Upper lobe of left lung (tissue), 6 donors: ENCODE measurements at regions not wholly inside any gene's neighbourhood (a gene's known extent, or its start where the extent isn't known, plus 50 kb on each side); places are given as distances from the start of the nearest gene placed in this dataset.

ENCODE experiments used
- ATAC-seq, 2 donors: fragments of 200-7000 bp; cut with Tn5 transposase; one replicate each; pipeline ENCODE4 v1.9.1; 2022; ENCODE audit warnings: mild to moderate bottlenecking in 2 of 2, moderate library complexity in 2 of 2; ENCODE audit not compliant: low FRiP score in 2 of 2
- DNase-seq, 2 donors: peaks; one replicate each; pipeline ENCODE4 v3.0.0-alpha.2; 2019 to 2020
- H3K27ac ChIP-seq, 4 donors: fragments of 200-600 bp; sonication (generic); one replicate each; pipeline ENCODE4 v1.5.1; 2016 to 2019
- H3K27me3 ChIP-seq, 4 donors: fragments of 200-600 bp; sonication (generic); one replicate each; pipeline ENCODE4 v1.5.1; 2017 to 2019
- H3K36me3 ChIP-seq, 4 donors: fragments of 200-600 bp; sonication (generic); one replicate each; pipeline ENCODE4 v1.5.1; 2016 to 2019
- H3K4me1 ChIP-seq, 4 donors: fragments of 200-600 bp; sonication (generic); one replicate each; pipeline ENCODE4 v1.5.1; 2018 to 2019
- H3K4me3 ChIP-seq, 4 donors: fragments of 200-600 bp; sonication (generic); one replicate each; pipeline ENCODE4 v1.5.1; 2017 to 2019; ENCODE audit warnings: mild to moderate bottlenecking in 2 of 4, moderate library complexity in 1 of 4
- H3K9me3 ChIP-seq, 4 donors: fragments of 200-600 bp; sonication (generic); one replicate each; pipeline ENCODE4 v1.5.1; 2018 to 2019
- EP300 ChIP-seq, 4 donors: sonication (generic); formaldehyde crosslinking; IDR thresholded peaks; one replicate each; pipeline ENCODE4 v1.5.1; 2017; ENCODE audit warnings: antibody characterized with exemption in 4 of 4, control low read depth in 2 of 4
- POLR2A ChIP-seq, 4 donors: fragments of 450-650 bp; IDR thresholded peaks; one replicate each; pipeline ENCODE4 v1.5.1; 2016 to 2017; ENCODE audit warnings: antibody characterized with exemption in 4 of 4, mild to moderate bottlenecking in 2 of 4
- POLR2AphosphoS5 ChIP-seq, 2 donors: sonication (generic); formaldehyde crosslinking; IDR thresholded peaks; one replicate each; pipeline ENCODE4 v1.5.1; 2017; ENCODE audit warnings: antibody characterized with exemption in 2 of 2
- WGBS, 2 donors: methylation state at CpG; one replicate each; pipeline ENCODE4 v1.1.5; 2017 to 2018; 5-methylcytosine and 5-hydroxymethylcytosine counted together
- TF ChIP-seq, protein P1 (sequence below), 6 experiments: fragments of 450-650 bp in 4 of 6; fragments of 200-600 bp in 2 of 6; sonication (generic) in 2 of 6; IDR thresholded peaks; one replicate each; pipeline ENCODE4 v1.5.1; 2016 to 2019; ENCODE audit warnings: antibody characterized with exemption in 6 of 6
- donor health status: DM: no; HTN: no; CAD: no; lungs with moderate emphysema.
- donor health status: DM: no; HTN: yes; CAD: no; lungs with severe emphysema.

DNA sequence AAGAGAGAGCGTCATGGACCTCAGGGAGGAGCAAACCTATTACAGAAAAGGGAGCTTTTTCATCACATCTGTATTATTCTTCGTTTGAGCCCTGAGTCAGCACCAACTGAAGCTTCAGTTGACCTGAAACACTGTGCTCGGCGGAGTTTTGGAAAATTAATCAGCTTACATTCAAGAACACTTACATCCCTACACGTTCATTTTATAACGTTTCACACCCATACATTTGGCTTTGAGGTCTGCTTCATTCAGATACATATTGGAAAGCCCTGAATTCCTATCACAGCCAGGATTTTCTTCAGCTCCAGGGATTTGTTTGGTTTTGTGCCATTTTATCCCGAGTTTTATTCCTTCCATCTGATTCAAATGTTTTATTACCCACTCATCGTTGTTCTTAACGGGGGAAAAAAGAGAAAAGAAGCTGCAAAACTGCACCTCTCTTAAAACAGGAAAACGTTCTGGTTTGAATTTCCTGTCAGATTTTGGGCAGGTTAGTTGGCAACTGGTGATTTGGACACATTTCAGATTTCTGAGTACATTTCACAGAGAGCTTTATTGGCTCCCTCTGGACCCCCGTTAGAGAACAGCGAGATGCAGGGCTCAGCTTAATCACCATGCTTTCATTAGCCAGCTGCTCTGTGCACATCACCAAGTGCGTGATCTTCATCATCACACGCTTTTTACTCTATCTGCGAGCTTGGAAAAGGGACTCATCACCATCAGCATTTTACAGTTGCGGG lies 88.8 kb downstream of the CDC42EP3 start:
- DNase-seq (no peak), ATAC-seq (no peak)
- Histone ChIP-seq H3K9me3 (no peaks in the 10 kb centered on the region), H3K4me1 (peaks cover 20 to 42% (median 37%) of the 10 kb centered on the region in 4 donors), H3K36me3 (no peaks in the 10 kb centered on the region), H3K27me3 (no peaks in the 10 kb centered on the region), H3K4me3 (no peak overlapping the region), H3K27ac (peak overlapping the region in 1 of 4 donors; percentile 7)
- TF ChIP-seq EP300 (IDR thresholded peaks at IDR 0.05): no peak
- no peak for TF ChIP-seq POLR2AphosphoS5 (IDR thresholded peaks at IDR 0.05)
- TF ChIP-seq, protein P1, sequence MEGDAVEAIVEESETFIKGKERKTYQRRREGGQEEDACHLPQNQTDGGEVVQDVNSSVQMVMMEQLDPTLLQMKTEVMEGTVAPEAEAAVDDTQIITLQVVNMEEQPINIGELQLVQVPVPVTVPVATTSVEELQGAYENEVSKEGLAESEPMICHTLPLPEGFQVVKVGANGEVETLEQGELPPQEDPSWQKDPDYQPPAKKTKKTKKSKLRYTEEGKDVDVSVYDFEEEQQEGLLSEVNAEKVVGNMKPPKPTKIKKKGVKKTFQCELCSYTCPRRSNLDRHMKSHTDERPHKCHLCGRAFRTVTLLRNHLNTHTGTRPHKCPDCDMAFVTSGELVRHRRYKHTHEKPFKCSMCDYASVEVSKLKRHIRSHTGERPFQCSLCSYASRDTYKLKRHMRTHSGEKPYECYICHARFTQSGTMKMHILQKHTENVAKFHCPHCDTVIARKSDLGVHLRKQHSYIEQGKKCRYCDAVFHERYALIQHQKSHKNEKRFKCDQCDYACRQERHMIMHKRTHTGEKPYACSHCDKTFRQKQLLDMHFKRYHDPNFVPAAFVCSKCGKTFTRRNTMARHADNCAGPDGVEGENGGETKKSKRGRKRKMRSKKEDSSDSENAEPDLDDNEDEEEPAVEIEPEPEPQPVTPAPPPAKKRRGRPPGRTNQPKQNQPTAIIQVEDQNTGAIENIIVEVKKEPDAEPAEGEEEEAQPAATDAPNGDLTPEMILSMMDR (IDR thresholded peaks at IDR 0.05): no peak
- no peak for TF ChIP-seq POLR2A (IDR thresholded peaks at IDR 0.05)
- 54 to 68% methylated on average over 16 of the region's 16 CpGs for WGBS, 2 donors

DNA sequence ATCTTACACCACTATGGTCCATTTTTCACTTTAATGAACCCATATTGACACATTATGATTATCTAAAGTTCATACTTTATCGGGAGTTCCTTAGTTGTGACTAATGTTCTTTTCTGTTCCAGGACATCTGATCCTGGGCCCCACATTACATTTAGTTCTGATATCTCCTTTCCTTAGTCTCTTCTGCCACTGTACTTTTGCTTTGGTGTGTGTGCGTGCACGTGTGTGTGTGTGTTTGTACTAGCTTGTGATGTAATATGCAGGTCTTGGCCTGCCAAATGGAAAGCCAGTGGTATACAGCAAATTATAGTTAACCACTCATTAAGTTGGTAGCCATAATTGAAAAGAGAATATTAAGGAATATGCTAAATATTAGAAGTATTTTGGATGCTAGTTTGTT lies 88.0 kb downstream of the CDC42EP3 start:
- H3K4me1 ChIP-seq: peaks cover 20 to 48% (median 42%) of the 10 kb centered on the region in 4 donors
- no peak for TF ChIP-seq EP300 (IDR thresholded peaks at IDR 0.05)
- TF ChIP-seq POLR2AphosphoS5 (IDR thresholded peaks at IDR 0.05): no peak
- TF ChIP-seq, protein P1 (IDR thresholded peaks at IDR 0.05): no peak
- no peak for TF ChIP-seq POLR2A (IDR thresholded peaks at IDR 0.05)
- H3K9me3 ChIP-seq: no peaks in the 10 kb centered on the region
- WGBS, 2 donors: 80 to 84% methylated on average over 3 of the region's 3 CpGs
- no peaks in the 10 kb centered on the region for H3K36me3 ChIP-seq
- H3K27me3 ChIP-seq: no peaks in the 10 kb centered on the region
- DNase-seq: no peak
- H3K27ac ChIP-seq: peak overlapping the region in 1 of 4 donors; percentile 7
- no peak overlapping the region for H3K4me3 ChIP-seq
- no peak for ATAC-seq

DNA sequence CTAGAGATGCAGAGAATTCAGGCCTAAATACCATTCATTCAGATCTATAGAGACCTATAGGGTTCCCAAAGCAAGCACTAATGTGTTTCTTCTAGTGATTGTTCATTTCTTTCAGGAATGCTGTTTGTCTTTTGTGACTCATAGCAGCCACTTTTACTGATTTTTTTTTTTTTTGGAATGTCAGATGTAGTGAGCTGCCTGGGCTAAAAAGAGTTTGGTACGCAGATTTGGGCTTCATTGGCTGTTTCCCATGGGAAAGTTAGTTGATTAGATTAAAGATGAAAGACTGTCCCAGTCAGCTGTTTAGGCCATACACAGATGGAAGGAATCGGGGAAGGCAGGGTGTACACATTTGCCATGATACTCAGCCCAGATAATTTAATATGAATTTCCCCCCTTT lies 87.6 kb downstream of the CDC42EP3 start:
- Histone ChIP-seq H3K27me3 (no peaks in the 10 kb centered on the region), H3K36me3 (no peaks in the 10 kb centered on the region), H3K4me1 (peaks cover 20 to 52% (median 43%) of the 10 kb centered on the region in 4 donors), H3K9me3 (no peaks in the 10 kb centered on the region), H3K4me3 (no peak overlapping the region), H3K27ac (peak overlapping the region in 2 of 4 donors; percentile 49 to 60)
- ATAC-seq (no peak), DNase-seq (no peak)
- no peak for TF ChIP-seq EP300 (IDR thresholded peaks at IDR 0.05)
- TF ChIP-seq, protein P1 (IDR thresholded peaks at IDR 0.05): no peak
- TF ChIP-seq POLR2A (IDR thresholded peaks at IDR 0.05): no peak
- TF ChIP-seq POLR2AphosphoS5 (IDR thresholded peaks at IDR 0.05): no peak
- 76 to 77% methylated on average over 2 of the region's 2 CpGs for WGBS, 2 donors

DNA sequence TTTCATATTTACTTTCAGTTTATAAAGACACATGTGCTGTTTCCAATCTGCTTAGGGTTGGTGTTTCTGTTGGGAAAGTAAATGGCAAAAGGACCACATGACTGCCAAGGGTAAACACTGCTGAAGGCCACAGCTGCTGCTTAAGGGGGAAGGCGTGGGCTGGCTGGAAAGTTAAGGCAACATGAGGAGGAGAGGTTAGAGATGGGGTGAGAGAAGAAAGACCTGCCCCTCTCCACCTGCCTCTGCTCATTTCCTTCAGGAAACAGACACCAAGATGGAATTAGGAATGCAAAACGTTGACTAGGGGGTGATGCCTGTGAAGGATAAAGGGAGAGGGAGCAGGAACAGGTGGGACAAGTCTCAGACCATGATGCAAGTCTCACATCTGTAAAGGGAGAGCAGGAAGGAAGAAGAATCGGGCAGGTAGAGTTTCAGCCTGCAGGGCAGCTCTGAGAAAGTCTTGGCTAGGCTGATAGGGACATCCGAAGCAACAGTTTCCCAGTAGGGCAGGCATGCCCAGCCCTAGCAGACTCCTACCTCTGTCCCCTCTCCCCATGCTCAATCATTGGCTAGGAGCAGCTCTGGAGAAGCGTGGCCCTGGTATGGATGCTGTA lies 86.0 kb downstream of the CDC42EP3 start:
- Histone ChIP-seq H3K4me1 (peaks cover 23 to 52% (median 47%) of the 10 kb centered on the region in 4 donors), H3K36me3 (no peaks in the 10 kb centered on the region), H3K9me3 (no peaks in the 10 kb centered on the region), H3K27me3 (no peaks in the 10 kb centered on the region), H3K4me3 (no peak overlapping the region), H3K27ac (peak overlapping the region; percentile 6 to 66 (median 45))
- DNase-seq: peak in 1 of 2 donors; percentile 53
- ATAC-seq: peak in 1 of 2 donors; percentile 35
- 54 to 66% methylated on average over 5 of the region's 5 CpGs for WGBS, 2 donors
- TF ChIP-seq, protein P1 (IDR thresholded peaks at IDR 0.05): no peak
- TF ChIP-seq POLR2AphosphoS5 (IDR thresholded peaks at IDR 0.05) (peak in 1 of 2 donors; percentile 56), EP300 (IDR thresholded peaks at IDR 0.05) (no peak), POLR2A (IDR thresholded peaks at IDR 0.05) (no peak)
